ENCODE measurements at regions not wholly inside any gene's neighbourhood (a gene's known extent, or its start where the extent isn't known, plus 50 kb on each side); places are given as distances from the start of the nearest gene placed in this dataset.

DNA sequence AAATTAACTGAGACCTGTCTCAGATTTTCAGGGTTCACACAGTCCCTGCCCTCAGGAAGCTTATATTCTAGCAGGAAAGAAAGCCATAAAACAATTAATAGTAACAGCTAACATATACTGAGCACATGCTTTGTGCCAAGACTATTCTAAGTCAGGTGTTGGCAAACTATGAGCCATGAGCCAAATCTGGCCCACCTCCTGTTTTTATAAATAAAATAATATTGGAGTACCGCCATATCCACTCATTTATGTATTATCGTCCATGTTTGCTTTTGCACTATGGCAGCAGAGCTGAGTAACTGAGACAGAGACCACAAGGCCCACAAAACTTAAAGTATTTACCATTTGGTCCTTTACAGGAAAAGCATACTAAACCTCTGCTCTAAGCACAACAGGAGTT is 83.3 kb upstream of the TRIO start:
- Histone ChIP-seq H3K4me3 (no peak overlapping the region), H3K4me2 (no peak overlapping the region), H3F3A (replicated peaks; ENCODE audit: low read depth) (no peaks in the 10 kb centered on the region), H3K4me1 (ENCODE audit: insufficient read depth) (no peaks in the 10 kb centered on the region), H3K9me2 (ENCODE audit: insufficient read depth) (no peaks in the 10 kb centered on the region), H3K27ac (ENCODE audit: low read depth) (no peak overlapping the region), H3K27me3 (ENCODE audit: insufficient read depth) (no peaks in the 10 kb centered on the region), H3K36me3 (ENCODE audit: insufficient read depth) (no peaks in the 10 kb centered on the region), H4K20me1 (replicated peaks; ENCODE audit: insufficient read depth) (no peaks in the 10 kb centered on the region), H2AFZ (no peak overlapping the region), H3K79me2 (replicated peaks; ENCODE audit: insufficient read depth) (no peaks in the 10 kb centered on the region)
- peaks cover 3% of the 10 kb centered on the region for H3K27me3 Mint-ChIP-seq (ENCODE audit: insufficient read depth, low read depth, poor library complexity)
- H3K9me3 Mint-ChIP-seq, result no peaks in the 10 kb centered on the region; the same call in 2 of the 3 replicates
- H3K27ac Mint-ChIP-seq, result no peak overlapping the region
- peaks cover 3% of the 10 kb centered on the region; the same call in 2 of the 3 replicates for H3K4me1 Mint-ChIP-seq
- no peak for ATAC-seq
- TF ChIP-seq, protein P1, sequence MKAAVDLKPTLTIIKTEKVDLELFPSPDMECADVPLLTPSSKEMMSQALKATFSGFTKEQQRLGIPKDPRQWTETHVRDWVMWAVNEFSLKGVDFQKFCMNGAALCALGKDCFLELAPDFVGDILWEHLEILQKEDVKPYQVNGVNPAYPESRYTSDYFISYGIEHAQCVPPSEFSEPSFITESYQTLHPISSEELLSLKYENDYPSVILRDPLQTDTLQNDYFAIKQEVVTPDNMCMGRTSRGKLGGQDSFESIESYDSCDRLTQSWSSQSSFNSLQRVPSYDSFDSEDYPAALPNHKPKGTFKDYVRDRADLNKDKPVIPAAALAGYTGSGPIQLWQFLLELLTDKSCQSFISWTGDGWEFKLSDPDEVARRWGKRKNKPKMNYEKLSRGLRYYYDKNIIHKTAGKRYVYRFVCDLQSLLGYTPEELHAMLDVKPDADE (IDR thresholded peaks at IDR 0.05), result no peak
- TF ChIP-seq POLR2AphosphoS5 (IDR thresholded peaks at IDR 0.05; ENCODE audit: low read depth) (no peak), EZH2phosphoT487 (IDR thresholded peaks at IDR 0.05; ENCODE audit: unreplicated experiment) (no peak), ZNF331 (CRISPR knock-in tag; IDR thresholded peaks at IDR 0.05; ENCODE audit: low read depth) (no peak), CREB1 (CRISPR knock-in tag; IDR thresholded peaks at IDR 0.05; ENCODE audit: low read depth) (no peak), EZH2 (IDR thresholded peaks at IDR 0.05; ENCODE audit: low read depth, unreplicated experiment) (no peak)
- TF ChIP-seq, protein P2, sequence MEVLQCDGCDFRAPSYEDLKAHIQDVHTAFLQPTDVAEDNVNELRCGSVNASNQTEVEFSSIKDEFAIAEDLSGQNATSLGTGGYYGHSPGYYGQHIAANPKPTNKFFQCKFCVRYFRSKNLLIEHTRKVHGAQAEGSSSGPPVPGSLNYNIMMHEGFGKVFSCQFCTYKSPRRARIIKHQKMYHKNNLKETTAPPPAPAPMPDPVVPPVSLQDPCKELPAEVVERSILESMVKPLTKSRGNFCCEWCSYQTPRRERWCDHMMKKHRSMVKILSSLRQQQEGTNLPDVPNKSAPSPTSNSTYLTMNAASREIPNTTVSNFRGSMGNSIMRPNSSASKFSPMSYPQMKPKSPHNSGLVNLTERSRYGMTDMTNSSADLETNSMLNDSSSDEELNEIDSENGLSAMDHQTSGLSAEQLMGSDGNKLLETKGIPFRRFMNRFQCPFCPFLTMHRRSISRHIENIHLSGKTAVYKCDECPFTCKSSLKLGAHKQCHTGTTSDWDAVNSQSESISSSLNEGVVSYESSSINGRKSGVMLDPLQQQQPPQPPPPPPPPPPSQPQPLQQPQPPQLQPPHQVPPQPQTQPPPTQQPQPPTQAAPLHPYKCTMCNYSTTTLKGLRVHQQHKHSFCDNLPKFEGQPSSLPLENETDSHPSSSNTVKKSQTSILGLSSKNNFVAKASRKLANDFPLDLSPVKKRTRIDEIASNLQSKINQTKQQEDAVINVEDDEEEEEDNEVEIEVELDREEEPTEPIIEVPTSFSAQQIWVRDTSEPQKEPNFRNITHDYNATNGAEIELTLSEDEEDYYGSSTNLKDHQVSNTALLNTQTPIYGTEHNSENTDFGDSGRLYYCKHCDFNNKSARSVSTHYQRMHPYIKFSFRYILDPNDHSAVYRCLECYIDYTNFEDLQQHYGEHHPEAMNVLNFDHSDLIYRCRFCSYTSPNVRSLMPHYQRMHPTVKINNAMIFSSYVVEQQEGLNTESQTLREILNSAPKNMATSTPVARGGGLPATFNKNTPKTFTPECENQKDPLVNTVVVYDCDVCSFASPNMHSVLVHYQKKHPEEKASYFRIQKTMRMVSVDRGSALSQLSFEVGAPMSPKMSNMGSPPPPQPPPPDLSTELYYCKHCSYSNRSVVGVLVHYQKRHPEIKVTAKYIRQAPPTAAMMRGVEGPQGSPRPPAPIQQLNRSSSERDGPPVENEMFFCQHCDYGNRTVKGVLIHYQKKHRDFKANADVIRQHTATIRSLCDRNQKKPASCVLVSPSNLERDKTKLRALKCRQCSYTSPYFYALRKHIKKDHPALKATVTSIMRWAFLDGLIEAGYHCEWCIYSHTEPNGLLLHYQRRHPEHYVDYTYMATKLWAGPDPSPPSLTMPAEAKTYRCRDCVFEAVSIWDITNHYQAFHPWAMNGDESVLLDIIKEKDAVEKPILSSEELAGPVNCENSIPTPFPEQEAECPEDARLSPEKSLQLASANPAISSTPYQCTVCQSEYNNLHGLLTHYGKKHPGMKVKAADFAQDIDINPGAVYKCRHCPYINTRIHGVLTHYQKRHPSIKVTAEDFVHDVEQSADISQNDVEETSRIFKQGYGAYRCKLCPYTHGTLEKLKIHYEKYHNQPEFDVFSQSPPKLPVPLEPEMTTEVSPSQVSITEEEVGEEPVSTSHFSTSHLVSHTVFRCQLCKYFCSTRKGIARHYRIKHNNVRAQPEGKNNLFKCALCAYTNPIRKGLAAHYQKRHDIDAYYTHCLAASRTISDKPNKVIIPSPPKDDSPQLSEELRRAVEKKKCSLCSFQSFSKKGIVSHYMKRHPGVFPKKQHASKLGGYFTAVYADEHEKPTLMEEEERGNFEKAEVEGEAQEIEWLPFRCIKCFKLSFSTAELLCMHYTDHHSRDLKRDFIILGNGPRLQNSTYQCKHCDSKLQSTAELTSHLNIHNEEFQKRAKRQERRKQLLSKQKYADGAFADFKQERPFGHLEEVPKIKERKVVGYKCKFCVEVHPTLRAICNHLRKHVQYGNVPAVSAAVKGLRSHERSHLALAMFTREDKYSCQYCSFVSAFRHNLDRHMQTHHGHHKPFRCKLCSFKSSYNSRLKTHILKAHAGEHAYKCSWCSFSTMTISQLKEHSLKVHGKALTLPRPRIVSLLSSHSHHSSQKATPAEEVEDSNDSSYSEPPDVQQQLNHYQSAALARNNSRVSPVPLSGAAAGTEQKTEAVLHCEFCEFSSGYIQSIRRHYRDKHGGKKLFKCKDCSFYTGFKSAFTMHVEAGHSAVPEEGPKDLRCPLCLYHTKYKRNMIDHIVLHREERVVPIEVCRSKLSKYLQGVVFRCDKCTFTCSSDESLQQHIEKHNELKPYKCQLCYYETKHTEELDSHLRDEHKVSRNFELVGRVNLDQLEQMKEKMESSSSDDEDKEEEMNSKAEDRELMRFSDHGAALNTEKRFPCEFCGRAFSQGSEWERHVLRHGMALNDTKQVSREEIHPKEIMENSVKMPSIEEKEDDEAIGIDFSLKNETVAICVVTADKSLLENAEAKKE (CRISPR knock-in tag; IDR thresholded peaks at IDR 0.05), result no peak
- no peaks in the 10 kb centered on the region for H3K36me3 Mint-ChIP-seq (ENCODE audit: low read depth)
- no peak overlapping the region for H3K4me3 Mint-ChIP-seq
- no peak for DNase-seq (ENCODE audit: low spot score)
